Activated CD4-positive, alpha-beta memory T cell treated with anti-CD3 and anti-CD28 coated beads for 36 hours (primary cell): ENCODE measurements at regions not wholly inside any gene's neighbourhood (a gene's known extent, or its start where the extent isn't known, plus 50 kb on each side); places are given as distances from the start of the nearest gene placed in this dataset.
"Not testable (repeated sequence)": the region's sequence is repeated elsewhere in the genome, so short reads cannot be mapped to it uniquely, and the experiment has no call there.

Source experiments
- CTCF ChIA-PET: fragments of 350-600 bp; sonication (Branson Sonifier 250); formaldehyde crosslinking; loops from one replicate; lab custom pipeline; 2021; ENCODE audit warnings: antibody characterized with exemption, inconsistent platforms; lab: Charles Lee
- POLR2A ChIA-PET: fragments of 350-600 bp; sonication (Branson Sonifier 250); formaldehyde crosslinking; loops from one replicate; lab custom pipeline; 2021; ENCODE audit warnings: antibody characterized with exemption; lab: Charles Lee
- DNase-seq: peaks from one replicate; pipeline ENCODE4 v3.0.0-alpha.2; 2020
- H3K27ac Mint-ChIP-seq: one replicate; pipeline ENCODE4 v1.8.0; 2021; ENCODE audit warnings: mixed read lengths
- H3K27me3 Mint-ChIP-seq: one replicate; pipeline ENCODE4 v1.8.0; 2021; ENCODE audit warnings: mixed read lengths
- H3K36me3 Mint-ChIP-seq: one replicate; pipeline ENCODE4 v1.8.0; 2021; ENCODE audit warnings: mixed read lengths
- H3K4me1 Mint-ChIP-seq: one replicate; pipeline ENCODE4 v1.8.0; 2021; ENCODE audit warnings: low read depth, mixed read lengths
- H3K4me3 Mint-ChIP-seq: one replicate; pipeline ENCODE4 v1.8.0; 2021; ENCODE audit warnings: mild to moderate bottlenecking, mixed read lengths
- H3K9me3 Mint-ChIP-seq: one replicate; pipeline ENCODE4 v1.8.0; 2021; ENCODE audit warnings: mixed read lengths
- intact Hi-C: fragments of 100-400 bp; cut with micrococcal nuclease; formaldehyde crosslinking; loops from one replicate; pipeline ENCODE4 v1.15.1; 2023

DNA sequence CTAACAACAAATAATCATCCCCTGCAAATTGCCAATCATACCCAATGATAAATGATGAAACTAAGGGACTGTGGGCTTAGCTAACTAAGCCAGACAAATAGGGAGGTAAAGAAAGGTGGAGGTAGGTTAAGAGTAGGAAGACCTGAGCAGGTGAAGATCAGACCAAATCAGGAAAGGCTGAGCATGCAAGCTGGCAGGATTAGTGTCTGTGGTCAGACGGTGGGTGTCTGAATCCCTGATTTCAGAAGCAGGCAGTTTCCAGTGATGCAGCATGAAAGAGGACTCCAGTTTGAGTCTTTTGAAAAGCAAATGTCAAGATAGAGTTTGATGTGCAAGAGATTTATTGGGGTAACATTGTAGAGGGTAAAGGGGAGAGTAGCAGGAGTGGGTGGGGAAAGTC lies 181.4 kb upstream of the MYLIP start:
- no peaks in the 10 kb centered on the region for H3K9me3 Mint-ChIP-seq
- no peaks in the 10 kb centered on the region for H3K4me1 Mint-ChIP-seq
- H3K36me3 Mint-ChIP-seq, result no peaks in the 10 kb centered on the region
- no peak overlapping the region for H3K4me3 Mint-ChIP-seq
- ChIA-PET POLR2A (no interaction called here), CTCF (interaction anchor here (1.3 kb wide), 1 partner anchor 51 kb away, joined by 3 read pairs; no protein-coding TSS in a partner anchor)
- DNase-seq, result no peak
- intact Hi-C loops, result no loop called here
- no peak overlapping the region for H3K27ac Mint-ChIP-seq
- H3K27me3 Mint-ChIP-seq, result peaks cover 4% of the 10 kb centered on the region

GRCh38 chr6:15946701-15947385 lies 182.0 kb upstream of the MYLIP start:
- H3K36me3 Mint-ChIP-seq, result no peaks in the 10 kb centered on the region
- ChIA-PET POLR2A (no interaction called here), CTCF (no interaction called here)
- DNase-seq, result no peak
- H3K4me3 Mint-ChIP-seq, result no peak overlapping the region
- H3K27me3 Mint-ChIP-seq, result peaks cover 4% of the 10 kb centered on the region
- intact Hi-C loops, result no loop called here
- no peak overlapping the region for H3K27ac Mint-ChIP-seq
- H3K4me1 Mint-ChIP-seq, result no peaks in the 10 kb centered on the region
- H3K9me3 Mint-ChIP-seq, result no peaks in the 10 kb centered on the region

DNA sequence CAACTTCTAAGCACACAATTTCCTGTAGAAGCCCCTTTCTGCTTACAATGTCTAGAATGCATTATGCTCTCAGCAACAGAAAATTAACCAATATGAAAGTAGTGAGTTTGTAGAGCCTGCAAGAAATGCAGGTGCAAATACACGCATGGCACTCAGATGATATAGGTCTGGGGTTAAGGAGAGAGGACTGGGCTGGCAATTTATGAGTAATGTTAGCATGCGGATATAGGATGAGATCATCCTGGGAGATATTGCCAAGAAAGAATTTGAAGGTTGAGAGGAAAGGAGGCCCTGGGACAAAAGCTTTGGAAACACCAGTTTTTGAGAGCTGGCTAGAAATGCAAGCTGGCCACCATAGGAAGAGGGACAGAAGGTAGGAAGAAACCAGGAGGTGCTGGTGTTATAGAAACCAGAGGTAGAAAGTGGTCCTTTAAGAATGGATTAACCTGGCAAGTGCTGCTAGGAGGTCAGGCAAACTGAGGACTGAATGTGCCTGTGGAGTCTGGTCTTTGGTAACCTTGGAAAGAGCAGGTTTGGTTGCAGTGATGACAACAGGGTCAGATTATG lies 183.2 kb upstream of the MYLIP start:
- no peaks in the 10 kb centered on the region for H3K4me1 Mint-ChIP-seq
- H3K36me3 Mint-ChIP-seq, result no peaks in the 10 kb centered on the region
- no peak overlapping the region for H3K27ac Mint-ChIP-seq
- DNase-seq, result no peak
- no peak overlapping the region for H3K4me3 Mint-ChIP-seq
- H3K27me3 Mint-ChIP-seq, result peaks cover 7% of the 10 kb centered on the region
- H3K9me3 Mint-ChIP-seq, result no peaks in the 10 kb centered on the region
- POLR2A ChIA-PET, result no interaction called here
- intact Hi-C loops, result no loop called here
- CTCF ChIA-PET, result no interaction called here

- H3K9me3 Mint-ChIP-seq, result no peaks in the 10 kb centered on the region
- H3K27ac Mint-ChIP-seq, result no peak overlapping the region
- POLR2A ChIA-PET, result no interaction called here
- intact Hi-C loops, result no loop called here
- DNase-seq, result no peak
- H3K27me3 Mint-ChIP-seq, result peaks cover 7% of the 10 kb centered on the region
- H3K4me1 Mint-ChIP-seq, result no peaks in the 10 kb centered on the region
- no peaks in the 10 kb centered on the region for H3K36me3 Mint-ChIP-seq
- no peak overlapping the region for H3K4me3 Mint-ChIP-seq
- CTCF ChIA-PET, result no interaction called here
Measured at GRCh38 chr6:15943423-15943822, 185.5 kb upstream of the MYLIP start.

DNA sequence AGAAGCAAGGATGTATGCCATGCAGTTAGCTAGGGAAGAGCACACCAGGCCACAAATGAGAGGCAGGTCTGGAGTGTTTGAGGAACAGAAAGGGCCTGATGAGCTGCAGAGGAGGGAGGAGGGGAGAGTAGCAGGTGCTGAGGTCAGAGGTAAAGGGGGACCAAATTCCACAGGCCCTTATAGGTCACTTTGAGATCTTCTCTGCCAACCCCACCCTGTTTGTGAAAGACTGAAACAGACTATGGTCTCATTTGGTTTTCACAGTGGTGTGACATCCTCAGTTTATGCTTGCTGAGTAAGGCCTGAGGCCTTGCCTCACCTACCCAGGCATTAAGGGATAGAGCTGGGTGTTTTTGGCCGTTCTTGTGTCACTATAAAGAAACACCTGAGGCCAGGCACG lies 187.7 kb upstream of the MYLIP start:
- no peak overlapping the region for H3K4me3 Mint-ChIP-seq
- no peaks in the 10 kb centered on the region for H3K4me1 Mint-ChIP-seq
- H3K36me3 Mint-ChIP-seq, result no peaks in the 10 kb centered on the region
- CTCF ChIA-PET, result no interaction called here
- DNase-seq, result no peak
- H3K27me3 Mint-ChIP-seq, result peaks cover 13% of the 10 kb centered on the region
- H3K9me3 Mint-ChIP-seq, result no peaks in the 10 kb centered on the region
- POLR2A ChIA-PET, result no interaction called here
- intact Hi-C loops, result no loop called here
- no peak overlapping the region for H3K27ac Mint-ChIP-seq

- no peak overlapping the region for H3K4me3 Mint-ChIP-seq
- no peak for DNase-seq
- no peak overlapping the region for H3K27ac Mint-ChIP-seq
- no peaks in the 10 kb centered on the region for H3K4me1 Mint-ChIP-seq
- H3K27me3 Mint-ChIP-seq, result peaks cover 17% of the 10 kb centered on the region
- CTCF ChIA-PET, result no interaction called here
- no peaks in the 10 kb centered on the region for H3K36me3 Mint-ChIP-seq
- no peaks in the 10 kb centered on the region for H3K9me3 Mint-ChIP-seq
- intact Hi-C loops, result no loop called here
- POLR2A ChIA-PET, result no interaction called here
Measured at GRCh38 chr6:15938107-15938506, 190.8 kb upstream of the MYLIP start.

- Mint-ChIP-seq H3K27ac (no peak overlapping the region), H3K27me3 (peaks cover 17% of the 10 kb centered on the region), H3K4me1 (no peaks in the 10 kb centered on the region), H3K9me3 (peaks cover under 1% of the 10 kb centered on the region), H3K36me3 (no peaks in the 10 kb centered on the region), H3K4me3 (no peak overlapping the region)
- ChIA-PET POLR2A (no interaction called here), CTCF (interaction anchor here (0.7 kb wide), 1 partner anchor 127 kb away, joined by 3 read pairs; no protein-coding TSS in a partner anchor)
- DNase-seq, result no peak
- intact Hi-C loops, result no loop called here
Measured at GRCh38 chr6:15937602-15938001, 191.3 kb upstream of the MYLIP start.

DNA sequence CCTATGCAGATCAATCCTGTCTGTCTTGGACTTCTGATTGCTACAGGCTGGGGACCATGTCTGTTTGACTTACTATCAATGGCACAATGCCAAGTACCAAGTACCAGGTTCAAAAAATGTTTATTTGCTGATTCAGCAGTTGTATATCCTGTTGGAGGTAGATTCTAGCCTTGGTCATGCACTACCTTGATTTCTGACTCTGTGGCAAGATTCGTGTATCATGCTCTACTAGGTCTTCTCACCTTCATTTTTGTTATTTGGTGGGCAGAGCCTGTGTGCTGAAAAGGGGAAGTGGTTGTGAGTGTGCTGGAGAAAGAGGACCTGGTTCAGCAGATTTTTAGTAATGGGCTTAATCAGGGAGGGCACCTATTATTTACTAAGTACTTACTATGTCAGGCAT lies 192.4 kb upstream of the MYLIP start:
- CTCF ChIA-PET, result no interaction called here

GRCh38 chr6:15935661-15936060 lies 193.2 kb upstream of the MYLIP start:
- peaks cover 16% of the 10 kb centered on the region for H3K27me3 Mint-ChIP-seq
- no peaks in the 10 kb centered on the region for H3K4me1 Mint-ChIP-seq
- H3K9me3 Mint-ChIP-seq, result peaks cover 17% of the 10 kb centered on the region
- POLR2A ChIA-PET, result no interaction called here
- DNase-seq, result no peak
- no peaks in the 10 kb centered on the region for H3K36me3 Mint-ChIP-seq
- CTCF ChIA-PET, result no interaction called here
- no peak overlapping the region for H3K27ac Mint-ChIP-seq
- intact Hi-C loops, result no loop called here
- H3K4me3 Mint-ChIP-seq, result no peak overlapping the region

More for the DNA sequence above, 192.4 kb upstream of the MYLIP start:
- Mint-ChIP-seq H3K4me3 (no peak overlapping the region), H3K36me3 (no peaks in the 10 kb centered on the region), H3K4me1 (no peaks in the 10 kb centered on the region), H3K27me3 (peaks cover 17% of the 10 kb centered on the region), H3K9me3 (peaks cover 9% of the 10 kb centered on the region), H3K27ac (no peak overlapping the region)
- POLR2A ChIA-PET, result no interaction called here
- intact Hi-C loops, result no loop called here
- DNase-seq, result no peak

DNA sequence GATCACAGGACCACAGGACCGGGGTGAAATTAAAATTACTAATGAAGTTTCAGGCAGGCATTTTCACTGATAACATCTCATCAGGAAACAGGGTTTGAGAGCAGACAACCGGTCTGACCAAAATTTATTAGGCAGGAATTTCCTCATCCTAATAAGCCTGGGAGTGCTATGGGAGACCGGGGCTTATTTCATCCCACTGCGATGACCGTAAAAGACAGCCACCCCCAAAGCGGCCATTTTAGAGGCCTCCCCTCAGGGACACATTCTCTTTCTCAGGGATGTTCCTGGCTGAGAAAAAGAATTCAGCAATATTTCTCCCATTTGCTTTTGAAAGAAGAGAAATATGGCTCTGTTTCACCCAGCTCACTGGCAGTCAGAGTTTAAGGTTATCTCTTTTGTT lies 197.2 kb upstream of the MYLIP start:
- CTCF ChIA-PET, H3K36me3 Mint-ChIP-seq, H3K4me3 Mint-ChIP-seq, DNase-seq, H3K27ac Mint-ChIP-seq, H3K4me1 Mint-ChIP-seq, intact Hi-C loops, POLR2A ChIA-PET: not testable (repeated sequence)
- Mint-ChIP-seq H3K27me3 (peaks cover 22% of the 10 kb centered on the region), H3K9me3 (peaks cover 23% of the 10 kb centered on the region)

DNA sequence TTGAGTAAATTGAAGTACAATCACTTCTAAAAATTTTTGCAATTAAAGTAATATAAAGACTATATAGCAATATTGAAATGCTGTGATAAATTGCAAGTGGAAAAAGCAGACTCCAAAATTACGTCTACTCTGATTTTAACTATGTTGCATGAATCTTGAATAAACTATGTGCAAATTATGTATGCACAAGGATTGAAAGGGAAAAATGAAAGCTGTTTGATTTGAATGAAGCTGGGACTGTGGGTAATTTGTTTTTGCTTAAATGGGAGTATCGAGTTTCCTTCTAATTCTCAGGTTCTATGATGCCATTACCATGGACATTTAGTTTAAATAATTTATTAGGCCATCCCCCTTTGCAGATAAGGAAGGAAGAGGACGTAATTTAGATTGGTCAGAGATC lies 198.7 kb upstream of the MYLIP start:
- H3K4me1 Mint-ChIP-seq, result no peaks in the 10 kb centered on the region
- H3K27me3 Mint-ChIP-seq, result peaks cover 14% of the 10 kb centered on the region
- ChIA-PET POLR2A (no interaction called here), CTCF (no interaction called here)
- no peak overlapping the region for H3K27ac Mint-ChIP-seq
- DNase-seq, result no peak
- H3K4me3 Mint-ChIP-seq, result no peak overlapping the region
- intact Hi-C loops, result no loop called here
- H3K9me3 Mint-ChIP-seq, result peaks cover 23% of the 10 kb centered on the region
- H3K36me3 Mint-ChIP-seq, result no peaks in the 10 kb centered on the region

- Mint-ChIP-seq H3K4me3 (no peak overlapping the region), H3K9me3 (peaks cover 23% of the 10 kb centered on the region), H3K27me3 (peaks cover 11% of the 10 kb centered on the region), H3K4me1 (no peaks in the 10 kb centered on the region), H3K36me3 (no peaks in the 10 kb centered on the region), H3K27ac (no peak overlapping the region)
- CTCF ChIA-PET, result no interaction called here
- POLR2A ChIA-PET, result no interaction called here
- no peak for DNase-seq
- intact Hi-C loops, result no loop called here
Measured at GRCh38 chr6:15929685-15930084, 199.2 kb upstream of the MYLIP start.
